BLaER1 treated with 17β-estradiol and CSF1 and Interleukin-3, amounts not matched to agents 10 nM and 100 nM (cell line): ENCODE measurements at regions not wholly inside any gene's neighbourhood (a gene's known extent, or its start where the extent isn't known, plus 50 kb on each side); places are given as distances from the start of the nearest gene placed in this dataset.
"Not testable (repeated sequence)": the region's sequence is repeated elsewhere in the genome, so short reads cannot be mapped to it uniquely, and the experiment has no call there.

Experiments used
- H3K27ac ChIP-seq, 11 experiments: shearing (Covaris generic); formaldehyde crosslinking; 2 replicates each; pipeline ENCODE4 v1.8.1; 2022
- H3K27me3 ChIP-seq, 11 experiments: shearing (Covaris generic); formaldehyde crosslinking; 2 replicates each; pipeline ENCODE4 v1.8.1; 2022
- H3K36me3 ChIP-seq, 11 experiments: shearing (Covaris generic); formaldehyde crosslinking; 2 replicates each; pipeline ENCODE4 v1.8.1; 2022
- H3K4me1 ChIP-seq, 10 experiments: shearing (Covaris generic); formaldehyde crosslinking; 2 replicates each; pipeline ENCODE4 v1.8.1; 2022
- H3K4me2 ChIP-seq, 11 experiments: shearing (Covaris generic); formaldehyde crosslinking; 2 replicates each; pipeline ENCODE4 v1.8.1; 2022
- H3K4me3 ChIP-seq, 10 experiments: shearing (Covaris generic); formaldehyde crosslinking; 2 replicates each; pipeline ENCODE4 v1.8.1; 2022
- H3K9ac ChIP-seq, 11 experiments: shearing (Covaris generic); formaldehyde crosslinking; 2 replicates each; pipeline ENCODE4 v1.8.1; 2022
- H3K9me3 ChIP-seq, 11 experiments: shearing (Covaris generic); formaldehyde crosslinking; replicated peaks in 1 of 11; 2 replicates each; pipeline ENCODE4 v1.8.1; 2022
- H4K20me1 ChIP-seq, 11 experiments: shearing (Covaris generic); formaldehyde crosslinking; 2 replicates each; pipeline ENCODE4 v1.8.1; 2022
- Cebpa-rat ChIP-seq, 11 experiments: shearing (Covaris generic); IDR thresholded peaks; 2 replicates each; pipeline ENCODE4 v1.8.1; 2022

DNA sequence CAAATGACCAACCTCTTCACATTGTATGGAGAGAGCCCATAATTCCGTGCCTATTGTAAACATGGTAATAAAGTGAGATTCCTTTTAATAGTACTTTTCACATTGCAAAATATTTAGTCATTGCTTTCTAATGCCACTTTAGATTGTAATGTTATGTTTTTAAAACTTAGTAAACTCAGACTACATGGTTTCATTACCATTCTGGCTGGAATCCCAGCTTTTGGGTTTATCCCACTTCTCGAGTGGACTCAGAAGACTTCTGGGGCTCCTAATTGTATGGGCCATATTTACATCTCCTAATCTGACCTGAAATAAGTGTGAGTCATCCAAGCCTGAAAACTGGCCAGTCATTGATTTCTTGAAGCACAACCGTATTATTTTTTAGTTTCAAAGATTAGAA is 217.6 kb downstream of the CAAP1 start:
- no peak overlapping the region for H3K9ac ChIP-seq
- no peak overlapping the region for H3K27ac ChIP-seq
- H3K4me3 ChIP-seq, result no peak overlapping the region
- TF ChIP-seq Cebpa-rat (IDR thresholded peaks at IDR 0.05), result no peak
- no peaks in the 10 kb centered on the region for H4K20me1 ChIP-seq
- no peaks in the 10 kb centered on the region for H3K27me3 ChIP-seq
- no peak overlapping the region for H3K4me2 ChIP-seq
- H3K9me3 ChIP-seq, result no peaks in the 10 kb centered on the region
- peaks cover 0 to 6% (median 3%) of the 10 kb centered on the region in 10 experiments; a peak in 17 of 20 replicates for H3K4me1 ChIP-seq
- no peaks in the 10 kb centered on the region for H3K36me3 ChIP-seq

DNA sequence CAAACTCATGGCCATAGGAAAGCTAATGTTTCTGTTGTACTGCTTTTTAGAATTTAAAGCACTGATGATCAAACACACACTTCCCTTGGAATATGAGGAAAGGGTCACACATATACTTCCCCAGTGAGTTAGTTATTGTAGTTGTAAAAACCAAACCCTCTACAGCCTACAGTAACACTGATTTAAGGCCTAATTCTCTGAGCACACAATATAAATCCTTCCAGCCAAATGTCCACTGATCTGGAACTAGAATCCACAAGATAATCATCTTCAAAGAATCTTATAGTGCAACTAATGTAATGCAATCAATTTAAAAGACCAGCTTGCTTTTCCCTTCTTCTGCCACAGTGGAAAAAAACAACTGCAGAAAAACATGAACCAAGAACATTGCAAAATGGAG is 219.3 kb downstream of the CAAP1 start:
- TF ChIP-seq Cebpa-rat (IDR thresholded peaks at IDR 0.05), result no peak
- no peak overlapping the region for H3K9ac ChIP-seq
- no peaks in the 10 kb centered on the region for H3K36me3 ChIP-seq
- no peak overlapping the region for H3K27ac ChIP-seq
- H3K4me1 ChIP-seq, result peaks cover 5 to 20% (median 11%) of the 10 kb centered on the region in 10 experiments; a peak in 19 of 20 replicates
- no peak overlapping the region for H3K4me3 ChIP-seq
- H3K27me3 ChIP-seq, result no peaks in the 10 kb centered on the region
- no peaks in the 10 kb centered on the region for H4K20me1 ChIP-seq
- no peaks in the 10 kb centered on the region for H3K9me3 ChIP-seq
- H3K4me2 ChIP-seq, result no peak overlapping the region

- 0 out of 22 replicates have a peak, but pooled peaks cover 0 to 1% (median 0%) of the 10 kb centered on the region in 11 experiments for H3K9me3 ChIP-seq
- H3K4me3 ChIP-seq, result no peak overlapping the region
- H3K27me3 ChIP-seq, result no peaks in the 10 kb centered on the region
- peak overlapping the region in 6 of 11 experiments; percentile 6 to 43 (median 27); a peak in 6 of 22 replicates for H3K27ac ChIP-seq
- peak overlapping the region in 1 of 11 experiments; percentile 17; a peak in 1 of 22 replicates for H3K9ac ChIP-seq
- no peaks in the 10 kb centered on the region for H3K36me3 ChIP-seq
- H3K4me1 ChIP-seq, result peaks cover 5 to 23% (median 11%) of the 10 kb centered on the region in 10 experiments; a peak in 19 of 20 replicates
- H3K4me2 ChIP-seq, result peak overlapping the region; percentile 11 to 71 (median 27); a peak in 18 of 22 replicates
- H4K20me1 ChIP-seq, result no peaks in the 10 kb centered on the region
- no peak for TF ChIP-seq Cebpa-rat (IDR thresholded peaks at IDR 0.05)
These were observed 222.6 kb downstream of the CAAP1 start for GRCh38 chr9:26669701-26670670.

DNA sequence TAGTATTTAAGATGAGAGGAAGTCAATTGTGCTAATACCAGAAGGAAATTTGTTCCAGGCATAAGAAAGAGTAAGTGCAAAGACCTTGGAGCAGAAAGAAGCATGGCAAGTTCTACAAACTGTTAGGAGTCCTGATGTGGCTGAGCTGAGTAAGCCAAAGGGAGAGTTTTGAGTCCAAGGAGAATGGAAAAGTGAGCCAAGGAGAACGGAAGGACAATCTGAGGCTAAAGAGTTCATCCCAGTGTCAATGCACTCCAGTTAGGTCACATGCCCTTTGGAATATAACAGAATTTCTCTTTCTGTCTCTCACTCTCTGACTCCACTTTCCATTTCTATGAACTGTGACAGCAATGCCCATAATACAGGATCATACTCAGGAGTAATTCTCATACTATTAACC is 224.7 kb downstream of the CAAP1 start:
- Histone ChIP-seq H3K4me3 (no peak overlapping the region), H3K27me3 (no peaks in the 10 kb centered on the region), H3K36me3 (no peaks in the 10 kb centered on the region), H3K9me3 (peaks cover 14 to 22% (median 17%) of the 10 kb centered on the region in 11 experiments; a peak in 21 of 22 replicates), H3K4me2 (no peak overlapping the region), H4K20me1 (no peaks in the 10 kb centered on the region), H3K9ac (no peak overlapping the region), H3K4me1 (peaks cover 5 to 23% (median 11%) of the 10 kb centered on the region in 10 experiments; a peak in 19 of 20 replicates), H3K27ac (no peak overlapping the region)
- no peak for TF ChIP-seq Cebpa-rat (IDR thresholded peaks at IDR 0.05)

GRCh38 chr9:26665666-26666065 is 226.9 kb downstream of the CAAP1 start:
- H3K4me1 ChIP-seq, result peaks cover 5 to 23% (median 11%) of the 10 kb centered on the region in 10 experiments; a peak in 19 of 20 replicates
- no peak for TF ChIP-seq Cebpa-rat (IDR thresholded peaks at IDR 0.05)
- no peaks in the 10 kb centered on the region for H4K20me1 ChIP-seq
- H3K4me3 ChIP-seq, result no peak overlapping the region
- peaks cover 14 to 24% (median 19%) of the 10 kb centered on the region in 11 experiments; a peak in 21 of 22 replicates for H3K9me3 ChIP-seq
- H3K27me3 ChIP-seq, result no peaks in the 10 kb centered on the region
- no peak overlapping the region for H3K27ac ChIP-seq
- no peaks in the 10 kb centered on the region for H3K36me3 ChIP-seq
- H3K9ac ChIP-seq, result no peak overlapping the region
- H3K4me2 ChIP-seq, result no peak overlapping the region

DNA sequence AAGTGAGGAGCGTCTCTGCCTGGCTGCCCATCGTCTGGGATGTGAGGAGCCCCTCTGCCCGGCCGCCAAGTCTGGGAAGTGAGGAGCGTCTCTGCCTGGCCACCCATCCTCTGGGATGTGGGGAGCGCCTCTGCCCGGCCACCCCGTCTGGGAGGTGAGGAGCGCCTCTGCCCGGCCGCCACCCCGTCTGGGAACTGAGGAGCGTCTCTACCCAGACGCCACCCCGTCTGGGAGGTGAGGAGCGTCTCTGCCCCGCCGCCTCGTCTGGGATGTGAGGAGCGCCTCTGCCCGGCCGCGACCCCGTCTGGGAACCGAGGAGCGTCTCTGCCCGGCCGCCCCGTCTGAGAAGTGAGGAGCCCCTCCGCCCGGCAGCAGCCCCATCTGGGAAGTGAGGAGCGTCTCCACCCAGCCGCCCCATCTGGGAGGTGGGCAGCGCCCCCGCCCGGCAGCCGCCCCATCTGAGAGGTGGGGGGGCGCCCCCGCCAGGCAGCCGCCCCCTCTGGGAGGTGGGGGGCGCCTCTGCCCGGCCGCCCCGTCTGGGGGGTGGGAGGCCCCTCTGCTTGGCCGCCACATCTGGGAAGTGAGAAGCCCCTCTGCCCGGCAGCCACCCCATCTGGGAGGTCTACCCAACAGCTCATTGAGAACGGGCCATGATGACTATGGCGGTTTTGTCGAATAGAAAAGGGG is 228.4 kb downstream of the CAAP1 start:
- not testable (repeated sequence) for H3K4me3 ChIP-seq, H3K27ac ChIP-seq, H3K9ac ChIP-seq, H3K27me3 ChIP-seq, H3K4me2 ChIP-seq, H4K20me1 ChIP-seq, H3K36me3 ChIP-seq
- peaks cover 14 to 24% (median 19%) of the 10 kb centered on the region in 11 experiments; a peak in 21 of 22 replicates for H3K9me3 ChIP-seq
- peaks cover 0 to 10% (median 0%) of the 10 kb centered on the region in 10 experiments; a peak in 7 of 20 replicates for H3K4me1 ChIP-seq

DNA sequence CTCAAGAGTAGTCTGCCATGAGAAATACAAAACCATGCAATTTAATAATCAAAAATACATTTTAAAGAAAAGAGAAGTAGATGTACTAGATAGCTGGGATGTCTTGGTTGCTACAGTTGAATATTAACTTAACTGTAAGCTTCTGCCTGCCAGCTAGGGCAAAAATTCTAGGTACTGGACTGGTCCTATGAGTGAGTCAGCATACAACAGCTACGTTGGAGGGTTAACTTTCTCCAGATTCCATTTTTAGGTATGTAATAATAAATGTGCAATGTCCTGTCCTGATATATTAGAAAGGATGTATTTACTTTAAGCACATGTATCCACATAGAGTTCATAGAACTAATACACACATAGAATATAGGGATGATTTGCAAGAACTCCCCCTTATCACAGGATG is 230.1 kb downstream of the CAAP1 start:
- no peak overlapping the region for H3K9ac ChIP-seq
- no peak overlapping the region for H3K27ac ChIP-seq
- H3K4me2 ChIP-seq, result no peak overlapping the region
- peaks cover 0 to 5% (median 3%) of the 10 kb centered on the region in 10 experiments; a peak in 7 of 20 replicates for H3K4me1 ChIP-seq
- H3K4me3 ChIP-seq, result no peak overlapping the region
- TF ChIP-seq Cebpa-rat (IDR thresholded peaks at IDR 0.05), result no peak
- H3K36me3 ChIP-seq, result no peaks in the 10 kb centered on the region
- H3K27me3 ChIP-seq, result no peaks in the 10 kb centered on the region
- no peaks in the 10 kb centered on the region for H4K20me1 ChIP-seq
- H3K9me3 ChIP-seq, result peaks cover 14 to 24% (median 19%) of the 10 kb centered on the region in 11 experiments; a peak in 21 of 22 replicates

GRCh38 chr9:26658476-26658875 is 234.1 kb downstream of the CAAP1 start:
- H3K4me1 ChIP-seq, result peaks cover 6 to 15% (median 8%) of the 10 kb centered on the region in 10 experiments; a peak in 12 of 20 replicates
- TF ChIP-seq Cebpa-rat (IDR thresholded peaks at IDR 0.05), result no peak
- H3K27me3 ChIP-seq, result no peaks in the 10 kb centered on the region
- H3K4me3 ChIP-seq, result no peak overlapping the region
- H3K27ac ChIP-seq, result no peak overlapping the region
- no peaks in the 10 kb centered on the region for H3K36me3 ChIP-seq
- peaks cover 4 to 9% (median 7%) of the 10 kb centered on the region in 11 experiments; a peak in 16 of 22 replicates for H3K9me3 ChIP-seq
- H4K20me1 ChIP-seq, result no peaks in the 10 kb centered on the region
- no peak overlapping the region for H3K4me2 ChIP-seq
- H3K9ac ChIP-seq, result no peak overlapping the region

- Histone ChIP-seq H3K27ac (no peak overlapping the region), H3K27me3 (no peaks in the 10 kb centered on the region), H3K4me2 (peak overlapping the region in 2 of 11 experiments; percentile 20 to 23; a peak in 4 of 22 replicates), H4K20me1 (no peaks in the 10 kb centered on the region), H3K9me3 (peaks cover 0 to 4% (median 2%) of the 10 kb centered on the region in 11 experiments; a peak in 6 of 22 replicates), H3K4me3 (no peak overlapping the region), H3K36me3 (no peaks in the 10 kb centered on the region), H3K9ac (no peak overlapping the region), H3K4me1 (peaks cover 6 to 20% (median 8%) of the 10 kb centered on the region in 10 experiments; a peak in 12 of 20 replicates)
- TF ChIP-seq Cebpa-rat (IDR thresholded peaks at IDR 0.05), result no peak
These were observed 234.6 kb downstream of the CAAP1 start for GRCh38 chr9:26657958-26658357.
